ENCODE measurements at regions not wholly inside any gene's neighbourhood (a gene's known extent, or its start where the extent isn't known, plus 50 kb on each side); places are given as distances from the start of the nearest gene placed in this dataset.

- H3K9me3 ChIP-seq (ENCODE audit: control insufficient read depth, low read depth, low read length): no peaks in the 10 kb centered on the region
- no peak overlapping the region for H3K27ac ChIP-seq (ENCODE audit: low read length)
- H3K9ac ChIP-seq (ENCODE audit: low read length): no peak overlapping the region
- no peaks in the 10 kb centered on the region for H3K4me1 ChIP-seq (ENCODE audit: control insufficient read depth, low read depth, low read length)
- no peaks in the 10 kb centered on the region for H3K36me3 ChIP-seq (ENCODE audit: control insufficient read depth, low read depth, low read length)
- H3K4me3 ChIP-seq (ENCODE audit: low read length): no peak overlapping the region
- H3K27me3 ChIP-seq (ENCODE audit: control insufficient read depth, insufficient read depth, low read length): no peaks in the 10 kb centered on the region
These were observed 599.8 kb upstream of the CXADR start for GRCh38 chr21:16913010-16913409.

- Histone ChIP-seq H3K4me1 (ENCODE audit: control insufficient read depth, low read depth, low read length) (peaks cover 10% of the 10 kb centered on the region), H3K27ac (ENCODE audit: low read length) (no peak overlapping the region), H3K36me3 (ENCODE audit: control insufficient read depth, low read depth, low read length) (no peaks in the 10 kb centered on the region), H3K4me3 (ENCODE audit: low read length) (no peak overlapping the region), H3K27me3 (ENCODE audit: control insufficient read depth, insufficient read depth, low read length) (no peaks in the 10 kb centered on the region), H3K9ac (ENCODE audit: low read length) (no peak overlapping the region), H3K9me3 (ENCODE audit: control insufficient read depth, low read depth, low read length) (no peaks in the 10 kb centered on the region)
These were observed 584.4 kb upstream of the CXADR start for GRCh38 chr21:16928439-16928838.

GRCh38 chr21:16932314-16932713, 580.5 kb upstream of the CXADR start:
- H3K9me3 ChIP-seq (ENCODE audit: control insufficient read depth, low read depth, low read length): no peaks in the 10 kb centered on the region
- H3K27me3 ChIP-seq (ENCODE audit: control insufficient read depth, insufficient read depth, low read length): no peaks in the 10 kb centered on the region
- no peak overlapping the region for H3K4me3 ChIP-seq (ENCODE audit: low read length)
- H3K36me3 ChIP-seq (ENCODE audit: control insufficient read depth, low read depth, low read length): no peaks in the 10 kb centered on the region
- H3K27ac ChIP-seq (ENCODE audit: low read length): no peak overlapping the region
- H3K4me1 ChIP-seq (ENCODE audit: control insufficient read depth, low read depth, low read length): peaks cover 10% of the 10 kb centered on the region
- no peak overlapping the region for H3K9ac ChIP-seq (ENCODE audit: low read length)

- H3K27me3 ChIP-seq (ENCODE audit: control insufficient read depth, insufficient read depth, low read length): no peaks in the 10 kb centered on the region
- H3K36me3 ChIP-seq (ENCODE audit: control insufficient read depth, low read depth, low read length): no peaks in the 10 kb centered on the region
- no peaks in the 10 kb centered on the region for H3K9me3 ChIP-seq (ENCODE audit: control insufficient read depth, low read depth, low read length)
- H3K9ac ChIP-seq (ENCODE audit: low read length): no peak overlapping the region
- H3K4me1 ChIP-seq (ENCODE audit: control insufficient read depth, low read depth, low read length): no peaks in the 10 kb centered on the region
- H3K4me3 ChIP-seq (ENCODE audit: low read length): no peak overlapping the region
- no peak overlapping the region for H3K27ac ChIP-seq (ENCODE audit: low read length)
These were observed 570.1 kb upstream of the CXADR start for GRCh38 chr21:16942703-16943102.

GRCh38 chr21:16943231-16943630, 569.6 kb upstream of the CXADR start:
- no peaks in the 10 kb centered on the region for H3K9me3 ChIP-seq (ENCODE audit: control insufficient read depth, low read depth, low read length)
- no peak overlapping the region for H3K9ac ChIP-seq (ENCODE audit: low read length)
- no peak overlapping the region for H3K4me3 ChIP-seq (ENCODE audit: low read length)
- H3K36me3 ChIP-seq (ENCODE audit: control insufficient read depth, low read depth, low read length): no peaks in the 10 kb centered on the region
- H3K4me1 ChIP-seq (ENCODE audit: control insufficient read depth, low read depth, low read length): no peaks in the 10 kb centered on the region
- H3K27me3 ChIP-seq (ENCODE audit: control insufficient read depth, insufficient read depth, low read length): no peaks in the 10 kb centered on the region
- H3K27ac ChIP-seq (ENCODE audit: low read length): no peak overlapping the region

GRCh38 chr21:16945580-16945979, 567.3 kb upstream of the CXADR start:
- no peaks in the 10 kb centered on the region for H3K9me3 ChIP-seq (ENCODE audit: control insufficient read depth, low read depth, low read length)
- no peaks in the 10 kb centered on the region for H3K27me3 ChIP-seq (ENCODE audit: control insufficient read depth, insufficient read depth, low read length)
- H3K4me1 ChIP-seq (ENCODE audit: control insufficient read depth, low read depth, low read length): no peaks in the 10 kb centered on the region
- no peaks in the 10 kb centered on the region for H3K36me3 ChIP-seq (ENCODE audit: control insufficient read depth, low read depth, low read length)
- no peak overlapping the region for H3K27ac ChIP-seq (ENCODE audit: low read length)
- no peak overlapping the region for H3K9ac ChIP-seq (ENCODE audit: low read length)
- H3K4me3 ChIP-seq (ENCODE audit: low read length): no peak overlapping the region

- H3K9ac ChIP-seq (ENCODE audit: low read length): no peak overlapping the region
These were observed 556.0 kb upstream of the CXADR start for GRCh38 chr21:16956824-16957223.

GRCh38 chr21:16965424-16965823, 547.4 kb upstream of the CXADR start:
- no peak overlapping the region for H3K4me3 ChIP-seq (ENCODE audit: low read length)
- H3K27ac ChIP-seq (ENCODE audit: low read length): no peak overlapping the region
- no peaks in the 10 kb centered on the region for H3K36me3 ChIP-seq (ENCODE audit: control insufficient read depth, low read depth, low read length)
- no peaks in the 10 kb centered on the region for H3K27me3 ChIP-seq (ENCODE audit: control insufficient read depth, insufficient read depth, low read length)
- H3K9ac ChIP-seq (ENCODE audit: low read length): no peak overlapping the region
- peaks cover 8% of the 10 kb centered on the region for H3K9me3 ChIP-seq (ENCODE audit: control insufficient read depth, low read depth, low read length)
- no peaks in the 10 kb centered on the region for H3K4me1 ChIP-seq (ENCODE audit: control insufficient read depth, low read depth, low read length)

More at GRCh38 chr21:16956824-16957223, 556.0 kb upstream of the CXADR start:
- H3K27ac ChIP-seq (ENCODE audit: low read length): no peak overlapping the region
- H3K4me1 ChIP-seq (ENCODE audit: control insufficient read depth, low read depth, low read length): no peaks in the 10 kb centered on the region
- H3K36me3 ChIP-seq (ENCODE audit: control insufficient read depth, low read depth, low read length): no peaks in the 10 kb centered on the region
- no peak overlapping the region for H3K4me3 ChIP-seq (ENCODE audit: low read length)
- no peaks in the 10 kb centered on the region for H3K27me3 ChIP-seq (ENCODE audit: control insufficient read depth, insufficient read depth, low read length)
- H3K9me3 ChIP-seq (ENCODE audit: control insufficient read depth, low read depth, low read length): no peaks in the 10 kb centered on the region

DNA sequence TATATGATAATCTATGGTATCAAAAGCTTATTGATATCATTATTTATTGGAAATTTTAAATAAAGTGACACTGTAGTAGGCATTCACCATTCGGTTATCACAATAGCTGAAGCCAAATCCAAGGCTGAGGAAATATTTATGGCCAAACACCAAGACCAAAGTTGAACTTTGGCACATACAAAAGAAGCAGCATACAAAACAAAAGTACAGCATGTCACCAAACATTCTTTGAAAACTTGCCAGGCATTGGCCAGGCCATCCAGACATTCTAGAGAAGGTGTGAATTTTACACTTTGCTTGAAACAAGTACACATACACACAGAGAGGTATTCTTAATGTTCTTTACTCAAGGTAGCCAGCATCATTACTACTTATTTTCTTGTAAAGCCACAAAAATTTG, 544.4 kb upstream of the CXADR start:
- no peak overlapping the region for H3K4me3 ChIP-seq (ENCODE audit: low read length)
- H3K27ac ChIP-seq (ENCODE audit: low read length): no peak overlapping the region
- H3K9me3 ChIP-seq (ENCODE audit: control insufficient read depth, low read depth, low read length): peaks cover 8% of the 10 kb centered on the region
- no peaks in the 10 kb centered on the region for H3K4me1 ChIP-seq (ENCODE audit: control insufficient read depth, low read depth, low read length)
- no peak overlapping the region for H3K9ac ChIP-seq (ENCODE audit: low read length)
- H3K36me3 ChIP-seq (ENCODE audit: control insufficient read depth, low read depth, low read length): no peaks in the 10 kb centered on the region
- H3K27me3 ChIP-seq (ENCODE audit: control insufficient read depth, insufficient read depth, low read length): no peaks in the 10 kb centered on the region

DNA sequence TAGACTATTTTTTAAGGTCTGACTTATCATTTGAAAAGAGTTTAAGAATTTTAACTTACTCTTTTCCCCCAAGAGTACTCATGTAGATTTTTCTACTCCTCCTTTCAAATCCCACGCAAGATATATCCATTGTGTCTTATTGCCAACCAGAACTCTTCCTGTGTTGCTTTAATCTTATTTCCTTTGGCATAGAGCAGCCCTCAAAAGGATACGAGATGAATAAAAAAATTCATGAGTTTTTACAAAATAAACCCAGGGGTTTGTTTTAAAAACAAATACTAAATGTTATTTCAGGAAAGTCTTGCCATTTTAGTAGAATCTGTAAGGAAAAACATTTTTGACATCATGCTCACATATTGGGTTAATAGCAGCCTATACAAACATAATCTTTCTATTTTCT, 543.2 kb upstream of the CXADR start:
- Histone ChIP-seq H3K27me3 (ENCODE audit: control insufficient read depth, insufficient read depth, low read length) (no peaks in the 10 kb centered on the region), H3K27ac (ENCODE audit: low read length) (no peak overlapping the region), H3K36me3 (ENCODE audit: control insufficient read depth, low read depth, low read length) (no peaks in the 10 kb centered on the region), H3K4me3 (ENCODE audit: low read length) (no peak overlapping the region), H3K9ac (ENCODE audit: low read length) (no peak overlapping the region), H3K4me1 (ENCODE audit: control insufficient read depth, low read depth, low read length) (no peaks in the 10 kb centered on the region), H3K9me3 (ENCODE audit: control insufficient read depth, low read depth, low read length) (peaks cover 8% of the 10 kb centered on the region)

DNA sequence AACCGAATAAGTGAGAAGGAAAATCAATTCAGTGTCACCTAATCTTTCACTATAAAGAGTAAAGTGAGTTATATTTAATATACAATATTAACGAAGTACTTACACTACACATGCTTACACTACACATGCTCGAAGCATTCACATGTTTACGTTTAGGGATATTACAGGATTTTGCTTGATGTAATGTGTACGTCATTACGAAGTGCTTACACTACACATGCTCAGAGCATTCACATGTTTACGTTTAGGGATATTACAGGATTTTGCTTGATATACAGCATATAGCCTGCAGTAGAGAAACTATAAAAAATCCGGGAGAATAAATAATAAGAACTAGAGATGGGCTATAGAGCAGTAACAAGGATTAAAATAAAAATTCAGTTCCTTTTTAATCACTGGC, 538.8 kb upstream of the CXADR start:
- no peak overlapping the region for H3K9ac ChIP-seq (ENCODE audit: low read length)

GRCh38 chr21:16976193-16976592, 536.6 kb upstream of the CXADR start:
- H3K36me3 ChIP-seq (ENCODE audit: control insufficient read depth, low read depth, low read length): no peaks in the 10 kb centered on the region

More for the DNA sequence above, 538.8 kb upstream of the CXADR start:
- Histone ChIP-seq H3K27ac (ENCODE audit: low read length) (no peak overlapping the region), H3K4me3 (ENCODE audit: low read length) (no peak overlapping the region), H3K36me3 (ENCODE audit: control insufficient read depth, low read depth, low read length) (no peaks in the 10 kb centered on the region), H3K27me3 (ENCODE audit: control insufficient read depth, insufficient read depth, low read length) (no peaks in the 10 kb centered on the region), H3K9me3 (ENCODE audit: control insufficient read depth, low read depth, low read length) (no peaks in the 10 kb centered on the region), H3K4me1 (ENCODE audit: control insufficient read depth, low read depth, low read length) (peaks cover 12% of the 10 kb centered on the region)

More at GRCh38 chr21:16976193-16976592, 536.6 kb upstream of the CXADR start:
- no peak overlapping the region for H3K9ac ChIP-seq (ENCODE audit: low read length)
- H3K27me3 ChIP-seq (ENCODE audit: control insufficient read depth, insufficient read depth, low read length): no peaks in the 10 kb centered on the region
- no peak overlapping the region for H3K27ac ChIP-seq (ENCODE audit: low read length)
- no peak overlapping the region for H3K4me3 ChIP-seq (ENCODE audit: low read length)
- no peaks in the 10 kb centered on the region for H3K9me3 ChIP-seq (ENCODE audit: control insufficient read depth, low read depth, low read length)
- H3K4me1 ChIP-seq (ENCODE audit: control insufficient read depth, low read depth, low read length): peaks cover 12% of the 10 kb centered on the region

All from iPS-18a (cell line).